GM19240 (cell line): ENCODE measurements at regions not wholly inside any gene's neighbourhood (a gene's known extent, or its start where the extent isn't known, plus 50 kb on each side); places are given as distances from the start of the nearest gene placed in this dataset.
"Not testable (repeated sequence)": the region's sequence is repeated elsewhere in the genome, so short reads cannot be mapped to it uniquely, and the experiment has no call there.

Source experiments
- DNase-seq: peaks from one replicate; pipeline ENCODE4 v3.0.0; 2011; ENCODE audit warnings: low spot score; ENCODE audit not compliant: insufficient read length

GRCh38 chr2:129911363-129912065 lies 68.0 kb upstream of the RAB6C start:
- DNase-seq = no peak

GRCh38 chr2:129912066-129912820 lies 67.2 kb upstream of the RAB6C start:
- no peak for DNase-seq

- no peak for DNase-seq
These were observed 66.4 kb upstream of the RAB6C start for GRCh38 chr2:129912871-129913694.

- no peak for DNase-seq
These were observed 65.6 kb upstream of the RAB6C start for GRCh38 chr2:129913695-129914495.

GRCh38 chr2:129914538-129915302 lies 64.7 kb upstream of the RAB6C start:
- DNase-seq = no peak

GRCh38 chr2:129915303-129915840 lies 64.1 kb upstream of the RAB6C start:
- DNase-seq = no peak

GRCh38 chr2:129918604-129919003 lies 60.9 kb upstream of the RAB6C start:
- no peak for DNase-seq

- DNase-seq = no peak
These were observed 56.7 kb upstream of the RAB6C start for GRCh38 chr2:129922571-129923264.

GRCh38 chr2:129923265-129924091 lies 56.0 kb upstream of the RAB6C start:
- no peak for DNase-seq

GRCh38 chr2:129924115-129924514 lies 55.4 kb upstream of the RAB6C start:
- DNase-seq = not testable (repeated sequence)

- DNase-seq = no peak
These were observed 54.1 kb upstream of the RAB6C start for GRCh38 chr2:129925381-129925780.

- DNase-seq = no peak
These were observed 51.8 kb upstream of the RAB6C start for GRCh38 chr2:129927696-129928095.

GRCh38 chr2:129929321-129930290 lies 49.9 kb upstream of the RAB6C start:
- no peak for DNase-seq
